ENCODE measurements at regions not wholly inside any gene's neighbourhood (a gene's known extent, or its start where the extent isn't known, plus 50 kb on each side); places are given as distances from the start of the nearest gene placed in this dataset.

GRCh38 chr2:128558441-128558840 is 239.8 kb upstream of the HS6ST1 start:
- no peak overlapping the region for H3K27ac ChIP-seq (replicated peaks)
- no peak overlapping the region for H3K4me3 ChIP-seq (replicated peaks; ENCODE audit: insufficient read depth, low read length)
- TF ChIP-seq CTCF (IDR thresholded peaks at IDR 0.05; ENCODE audit: insufficient read depth, low read length) (no peak), POLR2AphosphoS5 (IDR thresholded peaks at IDR 0.05; ENCODE audit: low read depth) (no peak), GABPA (IDR thresholded peaks at IDR 0.05; ENCODE audit: low read depth) (no peak)
- DNase-seq (ENCODE audit: low read depth in 1 of 2, low spot score in 1 of 2) = no peak
- no peaks in the 10 kb centered on the region for H3K27me3 ChIP-seq (ENCODE audit: insufficient read depth, poor library complexity, severe bottlenecking)

- H3K4me3 ChIP-seq (replicated peaks; ENCODE audit: insufficient read depth, low read length) = no peak overlapping the region
Measured at GRCh38 chr2:128558895-128559532, 240.3 kb upstream of the HS6ST1 start.

GRCh38 chr2:128559533-128560515 is 241.2 kb upstream of the HS6ST1 start:
- Histone ChIP-seq H3K27me3 (ENCODE audit: insufficient read depth, poor library complexity, severe bottlenecking) (no peaks in the 10 kb centered on the region), H3K27ac (replicated peaks) (no peak overlapping the region)
- DNase-seq (ENCODE audit: low read depth in 1 of 2, low spot score in 1 of 2) = no peak

More at GRCh38 chr2:128558895-128559532, 240.3 kb upstream of the HS6ST1 start:
- no peak for DNase-seq (ENCODE audit: low read depth in 1 of 2, low spot score in 1 of 2)
- TF ChIP-seq REST (IDR thresholded peaks at IDR 0.05; ENCODE audit: insufficient replicate concordance, low read depth) = no peak
- no peak for TF ChIP-seq POLR2AphosphoS5 (IDR thresholded peaks at IDR 0.05; ENCODE audit: low read depth)
- TF ChIP-seq CTCF (IDR thresholded peaks at IDR 0.05; ENCODE audit: insufficient read depth, low read length) = no peak
- TF ChIP-seq GABPA (IDR thresholded peaks at IDR 0.05; ENCODE audit: low read depth) = no peak
- no peak for TF ChIP-seq SPI1 (IDR thresholded peaks at IDR 0.05; ENCODE audit: borderline replicate concordance, low read depth)
- Histone ChIP-seq H3K27me3 (ENCODE audit: insufficient read depth, poor library complexity, severe bottlenecking) (no peaks in the 10 kb centered on the region), H3K27ac (replicated peaks) (no peak overlapping the region)

More at GRCh38 chr2:128559533-128560515, 241.2 kb upstream of the HS6ST1 start:
- H3K4me3 ChIP-seq (replicated peaks; ENCODE audit: insufficient read depth, low read length) = no peak overlapping the region
- TF ChIP-seq GABPA (IDR thresholded peaks at IDR 0.05; ENCODE audit: low read depth) = no peak
- TF ChIP-seq REST (IDR thresholded peaks at IDR 0.05; ENCODE audit: insufficient replicate concordance, low read depth) = no peak
- no peak for TF ChIP-seq SPI1 (IDR thresholded peaks at IDR 0.05; ENCODE audit: borderline replicate concordance, low read depth)
- TF ChIP-seq CTCF (IDR thresholded peaks at IDR 0.05; ENCODE audit: insufficient read depth, low read length) = no peak
- no peak for TF ChIP-seq POLR2AphosphoS5 (IDR thresholded peaks at IDR 0.05; ENCODE audit: low read depth)

All from HL-60 (cell line).